ENCODE measurements at regions not wholly inside any gene's neighbourhood (a gene's known extent, or its start where the extent isn't known, plus 50 kb on each side); places are given as distances from the start of the nearest gene placed in this dataset.

- Histone ChIP-seq H3K27ac (ENCODE audit: low read depth, low read length) (no peak overlapping the region), H3K4me3 (ENCODE audit: low read length) (no peak overlapping the region), H3K4me1 (ENCODE audit: control insufficient read depth, insufficient read depth, low read length) (no peaks in the 10 kb centered on the region), H3K9ac (ENCODE audit: extremely low read depth, low read length, poor library complexity, severe bottlenecking) (no peak overlapping the region), H3K27me3 (ENCODE audit: control insufficient read depth, insufficient read depth, low read length, poor library complexity, severe bottlenecking) (no peaks in the 10 kb centered on the region), H3K36me3 (ENCODE audit: control insufficient read depth, insufficient read depth, low read length) (no peaks in the 10 kb centered on the region), H3K9me3 (ENCODE audit: control insufficient read depth, low read length) (no peaks in the 10 kb centered on the region)
- H3K9me3 Mint-ChIP-seq: no peaks in the 10 kb centered on the region
- WGBS, 2 experiments (ENCODE audit: insufficient coverage in 1 of 2, insufficient read length in 1 of 2): 46 to 50% methylated on average over 2 of the region's 2 CpGs
- no peak for DNase-seq
- no peak overlapping the region for H3K27ac Mint-ChIP-seq
- peaks cover 12% of the 10 kb centered on the region for H3K4me1 Mint-ChIP-seq
- H3K4me3 Mint-ChIP-seq: no peak overlapping the region
- H3K36me3 Mint-ChIP-seq (ENCODE audit: low read depth): no peaks in the 10 kb centered on the region
- TF ChIP-seq CTCF (conservative IDR thresholded peaks at IDR 0.05): no peak
- no peaks in the 10 kb centered on the region for H3K27me3 Mint-ChIP-seq (ENCODE audit: insufficient read depth)
Measured at GRCh38 chr5:5586721-5587120, 164.2 kb downstream of the ICE1 start.

GRCh38 chr5:5585751-5586341, 163.4 kb downstream of the ICE1 start:
- H3K27me3 Mint-ChIP-seq (ENCODE audit: insufficient read depth): no peaks in the 10 kb centered on the region
- H3K27ac ChIP-seq (ENCODE audit: low read depth, low read length): no peak overlapping the region
- H3K27me3 ChIP-seq (ENCODE audit: control insufficient read depth, insufficient read depth, low read length, poor library complexity, severe bottlenecking): no peaks in the 10 kb centered on the region
- peaks cover 12% of the 10 kb centered on the region for H3K4me1 Mint-ChIP-seq
- H3K4me3 ChIP-seq (ENCODE audit: low read length): no peak overlapping the region
- H3K9ac ChIP-seq (ENCODE audit: extremely low read depth, low read length, poor library complexity, severe bottlenecking): no peak overlapping the region
- no peak for DNase-seq
- no peak overlapping the region for H3K27ac Mint-ChIP-seq
- no peaks in the 10 kb centered on the region for H3K36me3 Mint-ChIP-seq (ENCODE audit: low read depth)
- no peaks in the 10 kb centered on the region for H3K9me3 ChIP-seq (ENCODE audit: control insufficient read depth, low read length)
- no peaks in the 10 kb centered on the region for H3K4me1 ChIP-seq (ENCODE audit: control insufficient read depth, insufficient read depth, low read length)
- no peak overlapping the region for H3K4me3 Mint-ChIP-seq
- H3K9me3 Mint-ChIP-seq: no peaks in the 10 kb centered on the region
- H3K36me3 ChIP-seq (ENCODE audit: control insufficient read depth, insufficient read depth, low read length): no peaks in the 10 kb centered on the region
- 77 to 83% methylated on average over 6 of the region's 6 CpGs for WGBS, 2 experiments (ENCODE audit: insufficient coverage in 1 of 2, insufficient read length in 1 of 2)
- no peak for TF ChIP-seq CTCF (conservative IDR thresholded peaks at IDR 0.05)

- Mint-ChIP-seq H3K36me3 (ENCODE audit: low read depth) (no peaks in the 10 kb centered on the region), H3K27me3 (ENCODE audit: insufficient read depth) (no peaks in the 10 kb centered on the region), H3K27ac (no peak overlapping the region), H3K4me1 (peaks cover 12% of the 10 kb centered on the region), H3K4me3 (no peak overlapping the region), H3K9me3 (no peaks in the 10 kb centered on the region)
- no peak for TF ChIP-seq CTCF (conservative IDR thresholded peaks at IDR 0.05)
- H3K27me3 ChIP-seq (ENCODE audit: control insufficient read depth, insufficient read depth, low read length, poor library complexity, severe bottlenecking): no peaks in the 10 kb centered on the region
- H3K4me1 ChIP-seq (ENCODE audit: control insufficient read depth, insufficient read depth, low read length): no peaks in the 10 kb centered on the region
- no peak overlapping the region for H3K27ac ChIP-seq (ENCODE audit: low read depth, low read length)
- H3K9me3 ChIP-seq (ENCODE audit: control insufficient read depth, low read length): no peaks in the 10 kb centered on the region
- no peak for DNase-seq
- H3K4me3 ChIP-seq (ENCODE audit: low read length): no peak overlapping the region
- WGBS, 2 experiments (ENCODE audit: insufficient coverage in 1 of 2, insufficient read length in 1 of 2): 87 to 90% methylated on average over 4 of the region's 4 CpGs
- H3K36me3 ChIP-seq (ENCODE audit: control insufficient read depth, insufficient read depth, low read length): no peaks in the 10 kb centered on the region
- H3K9ac ChIP-seq (ENCODE audit: extremely low read depth, low read length, poor library complexity, severe bottlenecking): no peak overlapping the region
Measured at GRCh38 chr5:5584751-5585150, 162.3 kb downstream of the ICE1 start.
